Panc1 (cell line): ENCODE measurements at regions not wholly inside any gene's neighbourhood (a gene's known extent, or its start where the extent isn't known, plus 50 kb on each side); places are given as distances from the start of the nearest gene placed in this dataset.

Experiments used
- ATAC-seq: fragments of 200-7000 bp; cut with Tn5 transposase; 2 replicates; pipeline ENCODE4 v1.9.1; 2020; ENCODE audit warnings: mild to moderate bottlenecking, moderate library complexity
- BruUV-seq: library from RNA; stranded (reverse); fragments of 400-500 nt; replicated peaks from 2 replicates; lab custom pipeline; 2021; lab: Mats Ljungman, UMichigan
- CTCF ChIA-PET: fragments of 300-600 bp; sonication (Branson Sonifier 250); formaldehyde crosslinking; loops from one replicate; lab custom pipeline; 2022; ENCODE audit warnings: antibody characterized with exemption; lab: Charles Lee
- POLR2A ChIA-PET: fragments of 300-600 bp; sonication (Branson Sonifier 250); formaldehyde crosslinking; loops from one replicate; lab custom pipeline; 2022; ENCODE audit warnings: antibody characterized with exemption; lab: Charles Lee
- DNase-seq: peaks from one replicate; pipeline ENCODE4 v3.0.0-alpha.2; 2010; ENCODE audit warnings: low read depth, low spot score
- H3K27ac ChIP-seq: 2 replicates; pipeline ENCODE4 v1.5.1; 2011; ENCODE audit warnings: mild to moderate bottlenecking, low read length, inconsistent platforms
- H3K27me3 ChIP-seq: fragments of 200-500 bp; sonication (Bioruptor generic); 2 replicates; pipeline ENCODE4 v1.6.0; 2014; ENCODE audit warnings: low read length, inconsistent platforms; ENCODE audit not compliant: control insufficient read depth, insufficient read depth
- H3K36me3 ChIP-seq: fragments of 200-500 bp; sonication (Bioruptor generic); 2 replicates; pipeline ENCODE4 v1.5.1; 2014; ENCODE audit warnings: inconsistent platforms, mild to moderate bottlenecking, low read length, moderate library complexity; ENCODE audit not compliant: control insufficient read depth, insufficient read depth
- H3K4me1 ChIP-seq: 2 replicates; pipeline ENCODE4 v1.5.1; 2011; ENCODE audit warnings: inconsistent platforms, mild to moderate bottlenecking, low read length, moderate library complexity; ENCODE audit not compliant: control insufficient read depth, insufficient read depth
- H3K4me3 ChIP-seq, 2 experiments: 2 replicates each; pipeline ENCODE4 v1.5.1; 2011 to 2012; ENCODE audit warnings: low read depth in 2 of 2, low read length in 2 of 2, mild to moderate bottlenecking in 2 of 2, inconsistent platforms in 1 of 2, moderate library complexity in 1 of 2
- H3K9me3 ChIP-seq: fragments of 200-500 bp; sonication (Bioruptor generic); 2 replicates; pipeline ENCODE4 v1.5.1; 2014; ENCODE audit warnings: low read depth, mild to moderate bottlenecking, inconsistent platforms, low read length, moderate library complexity; ENCODE audit not compliant: control insufficient read depth, insufficient read depth
- CTCF ChIP-seq: fragments of 450-650 bp; IDR thresholded peaks from 2 replicates; pipeline ENCODE4 v1.5.1; 2017; ENCODE audit warnings: mild to moderate bottlenecking
- POLR2AphosphoS5 ChIP-seq: IDR thresholded peaks from 2 replicates; pipeline ENCODE4 v1.6.1; 2012; ENCODE audit warnings: mild to moderate bottlenecking, low read depth, low read length, moderate library complexity
- SIN3A ChIP-seq: IDR thresholded peaks from 2 replicates; pipeline ENCODE4 v1.6.1; 2012; ENCODE audit warnings: low read depth, mild to moderate bottlenecking, low read length, moderate library complexity, borderline replicate concordance; ENCODE audit not compliant: insufficient read depth
- TCF7L2 ChIP-seq: IDR thresholded peaks from 2 replicates; pipeline ENCODE4 v1.6.1; 2011; ENCODE audit warnings: mild to moderate bottlenecking, low read depth, low read length, inconsistent platforms
- in situ Hi-C: cut with HindIII; loops from 2 replicates; pipeline ENCODE4 v1.10.0; 2016; ENCODE audit warnings: low sequenced_read_pairs, low pct_unique_long_range_greater_than_20kb
- intact Hi-C: fragments of 100-400 bp; cut with micrococcal nuclease; formaldehyde crosslinking; loops from one replicate; pipeline ENCODE4 v1.10.0; 2022; ENCODE audit not compliant: unreplicated experiment
- TF ChIP-seq, protein P1 (sequence below), 2 experiments: IDR thresholded peaks; 2 replicates each; pipeline ENCODE4 v1.6.1; 2011 to 2012; ENCODE audit warnings: low read depth in 2 of 2, control low read depth in 1 of 2, low read length in 1 of 2, mild to moderate bottlenecking in 1 of 2, moderate library complexity in 1 of 2; ENCODE audit not compliant: insufficient read depth in 1 of 2

DNA sequence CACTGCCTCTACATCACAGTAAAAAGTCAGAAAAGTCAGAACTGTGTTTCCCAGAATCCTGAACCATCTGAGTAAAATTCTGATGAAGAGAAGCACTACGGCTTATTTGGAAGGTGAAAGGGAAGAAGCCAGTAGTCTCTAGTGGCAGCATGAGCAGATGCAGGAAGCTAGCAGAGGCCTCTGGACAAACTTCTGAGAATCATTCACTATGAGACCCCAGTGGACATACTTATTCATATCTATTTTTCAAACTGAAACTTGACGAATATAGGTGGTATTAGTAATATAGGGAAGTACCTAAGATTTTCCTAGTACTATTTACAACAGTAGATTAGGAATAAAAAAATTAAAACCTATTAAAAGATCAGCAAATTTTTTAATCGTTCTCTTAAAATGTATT is 272.8 kb upstream of the TTC14 start:
- ChIA-PET POLR2A (no interaction called here), CTCF (no interaction called here)
- no peaks in the 10 kb centered on the region; the same call in 1 of the 2 replicates for H3K9me3 ChIP-seq
- H3K4me3 ChIP-seq = no peak overlapping the region
- TF ChIP-seq, protein P1, sequence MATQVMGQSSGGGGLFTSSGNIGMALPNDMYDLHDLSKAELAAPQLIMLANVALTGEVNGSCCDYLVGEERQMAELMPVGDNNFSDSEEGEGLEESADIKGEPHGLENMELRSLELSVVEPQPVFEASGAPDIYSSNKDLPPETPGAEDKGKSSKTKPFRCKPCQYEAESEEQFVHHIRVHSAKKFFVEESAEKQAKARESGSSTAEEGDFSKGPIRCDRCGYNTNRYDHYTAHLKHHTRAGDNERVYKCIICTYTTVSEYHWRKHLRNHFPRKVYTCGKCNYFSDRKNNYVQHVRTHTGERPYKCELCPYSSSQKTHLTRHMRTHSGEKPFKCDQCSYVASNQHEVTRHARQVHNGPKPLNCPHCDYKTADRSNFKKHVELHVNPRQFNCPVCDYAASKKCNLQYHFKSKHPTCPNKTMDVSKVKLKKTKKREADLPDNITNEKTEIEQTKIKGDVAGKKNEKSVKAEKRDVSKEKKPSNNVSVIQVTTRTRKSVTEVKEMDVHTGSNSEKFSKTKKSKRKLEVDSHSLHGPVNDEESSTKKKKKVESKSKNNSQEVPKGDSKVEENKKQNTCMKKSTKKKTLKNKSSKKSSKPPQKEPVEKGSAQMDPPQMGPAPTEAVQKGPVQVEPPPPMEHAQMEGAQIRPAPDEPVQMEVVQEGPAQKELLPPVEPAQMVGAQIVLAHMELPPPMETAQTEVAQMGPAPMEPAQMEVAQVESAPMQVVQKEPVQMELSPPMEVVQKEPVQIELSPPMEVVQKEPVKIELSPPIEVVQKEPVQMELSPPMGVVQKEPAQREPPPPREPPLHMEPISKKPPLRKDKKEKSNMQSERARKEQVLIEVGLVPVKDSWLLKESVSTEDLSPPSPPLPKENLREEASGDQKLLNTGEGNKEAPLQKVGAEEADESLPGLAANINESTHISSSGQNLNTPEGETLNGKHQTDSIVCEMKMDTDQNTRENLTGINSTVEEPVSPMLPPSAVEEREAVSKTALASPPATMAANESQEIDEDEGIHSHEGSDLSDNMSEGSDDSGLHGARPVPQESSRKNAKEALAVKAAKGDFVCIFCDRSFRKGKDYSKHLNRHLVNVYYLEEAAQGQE (IDR thresholded peaks at IDR 0.05; ENCODE audit: insufficient read depth in 1 of 2, low read depth in 2 of 2, low read length in 1 of 2) = no peak
- TF ChIP-seq POLR2AphosphoS5 (no peak), TCF7L2 (no peak), SIN3A (no peak), CTCF (no peak)
- no peaks in the 10 kb centered on the region for H3K27me3 ChIP-seq
- no peak for ATAC-seq
- intact Hi-C loops = no loop called here
- in situ Hi-C loops = no loop called here
- no peak for DNase-seq
- BruUV-seq = no TSS peak
- no peaks in the 10 kb centered on the region for H3K4me1 ChIP-seq
- H3K36me3 ChIP-seq = no peaks in the 10 kb centered on the region
- H3K27ac ChIP-seq = no peak overlapping the region

DNA sequence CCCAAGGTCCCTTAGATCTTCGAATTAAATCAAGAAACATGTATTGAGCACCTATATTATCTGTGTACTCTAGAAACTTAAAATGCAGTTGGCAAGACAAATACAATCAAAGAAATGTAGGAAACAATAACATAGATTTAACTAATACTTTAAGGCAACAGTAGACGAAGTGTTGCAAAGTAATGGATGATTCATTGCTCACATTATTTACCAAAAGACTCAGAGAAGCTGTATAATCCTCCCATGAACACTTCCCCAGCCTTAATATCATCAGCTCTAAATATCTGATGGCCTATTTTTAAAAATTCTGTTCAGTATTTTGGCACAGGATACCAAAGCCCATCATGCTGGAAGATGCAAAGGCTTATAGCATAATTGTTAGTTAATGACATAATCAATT is 272.1 kb upstream of the TTC14 start:
- BruUV-seq = no TSS peak
- intact Hi-C loops = no loop called here
- ChIA-PET POLR2A (no interaction called here), CTCF (no interaction called here)
- Histone ChIP-seq H3K4me1 (no peaks in the 10 kb centered on the region), H3K27me3 (no peaks in the 10 kb centered on the region), H3K36me3 (no peaks in the 10 kb centered on the region), H3K27ac (no peak overlapping the region), H3K9me3 (no peaks in the 10 kb centered on the region; the same call in 1 of the 2 replicates), H3K4me3 (no peak overlapping the region)
- in situ Hi-C loops = no loop called here
- DNase-seq (no peak), ATAC-seq (no peak)
- TF ChIP-seq SIN3A (no peak), CTCF (no peak), POLR2AphosphoS5 (no peak), TCF7L2 (no peak)
- TF ChIP-seq, protein P1 (IDR thresholded peaks at IDR 0.05; ENCODE audit: insufficient read depth in 1 of 2, low read depth in 2 of 2, low read length in 1 of 2) = no peak
